GM23248 (cell line): ENCODE measurements at regions not wholly inside any gene's neighbourhood (a gene's known extent, or its start where the extent isn't known, plus 50 kb on each side); places are given as distances from the start of the nearest gene placed in this dataset.

Source experiments
- DNase-seq: peaks from one replicate; pipeline ENCODE4 v3.0.0-alpha.2; 2015
- H2AFZ ChIP-seq: fragments of 200-600 bp; sonication (generic); 2 replicates; pipeline ENCODE4 v1.6.1; 2016; ENCODE audit warnings: antibody characterized with exemption
- H3F3A ChIP-seq: fragments of 200-600 bp; sonication (generic); 2 replicates; pipeline ENCODE4 v1.6.1; 2016; ENCODE audit warnings: mild to moderate bottlenecking, antibody characterized with exemption, mixed run types; ENCODE audit not compliant: insufficient read depth
- H3K27ac ChIP-seq: fragments of 200-600 bp; sonication (generic); 2 replicates; pipeline ENCODE4 v1.5.1; 2016; ENCODE audit warnings: mild to moderate bottlenecking
- H3K27me3 ChIP-seq: fragments of 200-600 bp; sonication (generic); replicated peaks from 2 replicates; pipeline ENCODE4 v1.6.1; 2016; ENCODE audit warnings: mild to moderate bottlenecking; ENCODE audit not compliant: insufficient read depth
- H3K36me3 ChIP-seq: fragments of 200-600 bp; sonication (generic); 2 replicates; pipeline ENCODE4 v1.6.1; 2016; ENCODE audit warnings: low read depth, mild to moderate bottlenecking
- H3K4me1 ChIP-seq: fragments of 200-600 bp; sonication (generic); 2 replicates; pipeline ENCODE4 v1.6.1; 2016; ENCODE audit warnings: mild to moderate bottlenecking; ENCODE audit not compliant: insufficient read depth
- H3K4me2 ChIP-seq: fragments of 200-600 bp; sonication (generic); one replicate; pipeline ENCODE4 v1.6.1; 2016; ENCODE audit warnings: mild to moderate bottlenecking; ENCODE audit not compliant: unreplicated experiment
- H3K4me3 ChIP-seq: fragments of 200-600 bp; sonication (generic); 2 replicates; pipeline ENCODE4 v1.5.1; 2016; ENCODE audit warnings: mild to moderate bottlenecking
- H3K79me2 ChIP-seq: fragments of 200-600 bp; sonication (generic); 2 replicates; pipeline ENCODE4 v1.6.1; 2016; ENCODE audit warnings: mild to moderate bottlenecking; ENCODE audit not compliant: insufficient read depth
- H3K9ac ChIP-seq: fragments of 200-600 bp; sonication (generic); 2 replicates; pipeline ENCODE4 v1.6.1; 2016; ENCODE audit warnings: mild to moderate bottlenecking
- H3K9me2 ChIP-seq: fragments of 200-600 bp; sonication (generic); 2 replicates; pipeline ENCODE4 v1.6.1; 2016; ENCODE audit warnings: mixed run types, mild to moderate bottlenecking, moderate library complexity; ENCODE audit not compliant: insufficient read depth
- H3K9me3 ChIP-seq: fragments of 200-600 bp; sonication (generic); one replicate; pipeline ENCODE4 v1.6.1; 2017; ENCODE audit warnings: low read depth
- H4K20me1 ChIP-seq: fragments of 200-600 bp; sonication (generic); 2 replicates; pipeline ENCODE4 v1.6.0; 2016; ENCODE audit not compliant: insufficient read depth
- EZH2 ChIP-seq: fragments of 200-600 bp; sonication (generic); IDR thresholded peaks from 2 replicates; pipeline ENCODE4 v1.6.1; 2018; ENCODE audit warnings: antibody characterized with exemption, mild to moderate bottlenecking; ENCODE audit not compliant: insufficient read depth, poor library complexity, severe bottlenecking
- EZH2phosphoT487 ChIP-seq: fragments of 200-600 bp; sonication (generic); IDR thresholded peaks from 2 replicates; pipeline ENCODE4 v1.6.1; 2018; ENCODE audit warnings: antibody characterized with exemption, moderate library complexity, mild to moderate bottlenecking, low read depth; ENCODE audit not compliant: insufficient read depth
- WGBS, 2 experiments: methylation state at CpG; one replicate each; pipeline ENCODE4 v1.1.6; 2015 to 2017; ENCODE audit warnings: low lambda C conversion rate in 2 of 2, low coverage in 1 of 2; ENCODE audit errors: missing lambda C conversion rate in 2 of 2; 5-methylcytosine and 5-hydroxymethylcytosine counted together
- in situ Hi-C: fragments of 300-500 bp; cut with MboI; formaldehyde crosslinking; loops from 2 replicates; pipeline ENCODE4 v1.15.0; 2020

DNA sequence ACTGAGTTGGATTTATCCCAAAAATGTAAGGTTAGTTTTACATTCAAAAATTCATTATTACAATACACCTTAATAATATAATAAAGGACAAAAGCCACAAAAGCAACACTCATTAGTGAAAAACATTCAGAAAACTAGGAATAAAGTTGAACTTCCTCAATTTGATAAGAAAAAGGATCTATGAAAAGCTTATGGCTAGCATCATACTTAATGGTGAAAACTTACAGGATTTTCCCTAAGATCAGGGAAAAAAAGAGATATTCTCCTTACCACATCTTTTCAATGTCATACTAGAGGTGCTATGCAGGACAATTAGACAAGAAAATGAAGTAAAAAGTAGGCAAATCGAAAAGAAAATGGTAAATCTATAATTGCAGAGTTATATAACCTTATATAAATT lies 279.9 kb downstream of the CGGBP1 start:
- H3K9me3 ChIP-seq, result no peaks in the 10 kb centered on the region
- H3K4me2 ChIP-seq, result no peak overlapping the region
- in situ Hi-C loops, result loop anchor here (10.0 kb wide), 1 partner anchor 216 kb away; no protein-coding TSS in a partner anchor
- no peak for TF ChIP-seq EZH2phosphoT487
- TF ChIP-seq EZH2, result no peak
- no peak overlapping the region for H3K27ac ChIP-seq
- DNase-seq, result no peak
- no peaks in the 10 kb centered on the region for H3K27me3 ChIP-seq
- H4K20me1 ChIP-seq, result no peaks in the 10 kb centered on the region
- H2AFZ ChIP-seq, result no peak overlapping the region
- no peaks in the 10 kb centered on the region for H3F3A ChIP-seq
- no peaks in the 10 kb centered on the region for H3K4me1 ChIP-seq
- no peaks in the 10 kb centered on the region for H3K79me2 ChIP-seq
- 0 to 12% methylated on average over 1 of the region's 1 CpG for WGBS, 2 experiments
- H3K4me3 ChIP-seq, result no peak overlapping the region
- H3K9me2 ChIP-seq, result no peaks in the 10 kb centered on the region
- no peaks in the 10 kb centered on the region for H3K36me3 ChIP-seq
- no peak overlapping the region for H3K9ac ChIP-seq

DNA sequence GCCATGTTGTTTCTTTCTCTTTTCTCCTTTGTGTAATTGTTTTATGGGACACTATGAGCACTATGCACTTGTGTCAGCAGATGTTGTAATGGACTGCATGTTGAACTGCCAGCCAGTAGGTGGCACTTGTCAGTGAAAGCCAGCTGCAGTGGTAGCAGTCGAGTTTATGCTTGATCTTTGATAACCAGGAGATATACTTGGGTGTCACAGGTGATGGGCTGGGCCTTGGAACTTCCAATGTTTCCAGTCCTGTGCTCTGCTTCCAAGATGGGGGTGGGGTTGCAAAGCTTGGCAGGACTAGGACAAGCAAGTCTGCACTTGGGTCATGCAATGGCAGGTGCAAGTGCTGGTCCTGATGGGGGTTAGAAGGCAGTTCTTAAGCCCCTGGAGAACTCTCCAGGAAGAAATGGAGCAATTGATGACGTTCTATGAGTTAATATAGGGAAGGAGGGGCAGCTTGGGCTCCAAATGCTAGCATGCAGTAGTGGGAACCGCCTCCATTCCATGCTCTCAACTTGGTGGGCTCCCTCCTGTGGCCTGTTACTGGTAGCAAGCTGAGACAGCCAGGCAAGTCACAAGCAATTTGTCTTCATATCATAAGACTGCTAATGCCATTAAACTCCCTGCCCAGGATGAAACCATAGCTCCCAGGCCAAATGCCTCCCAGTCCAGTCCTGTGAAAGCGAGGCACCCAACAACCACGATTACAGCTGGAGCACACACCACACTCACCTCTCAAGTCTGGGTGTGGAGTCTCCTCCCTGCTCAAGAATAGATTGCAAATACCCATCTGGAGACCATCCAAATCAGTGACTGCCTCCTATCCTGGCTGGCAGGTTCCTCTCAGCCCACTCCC lies 287.2 kb downstream of the CGGBP1 start:
- Histone ChIP-seq H3K36me3 (no peaks in the 10 kb centered on the region), H3K27me3 (no peaks in the 10 kb centered on the region; the same call in 1 of the 2 replicates), H3K9me3 (no peaks in the 10 kb centered on the region), H2AFZ (no peak overlapping the region), H3K79me2 (no peaks in the 10 kb centered on the region), H3K27ac (no peak overlapping the region), H3K4me2 (no peak overlapping the region), H3K4me3 (no peak overlapping the region), H3K9ac (no peak overlapping the region), H3K9me2 (no peaks in the 10 kb centered on the region), H4K20me1 (no peaks in the 10 kb centered on the region), H3K4me1 (no peaks in the 10 kb centered on the region), H3F3A (no peaks in the 10 kb centered on the region)
- 7 to 10% methylated on average over 5 of the region's 5 CpGs for WGBS, 2 experiments
- in situ Hi-C loops, result loop anchor here (10.0 kb wide), 1 partner anchor 223 kb away; no protein-coding TSS in a partner anchor
- peak; percentile 69 for DNase-seq
- no peak for TF ChIP-seq EZH2phosphoT487

DNA sequence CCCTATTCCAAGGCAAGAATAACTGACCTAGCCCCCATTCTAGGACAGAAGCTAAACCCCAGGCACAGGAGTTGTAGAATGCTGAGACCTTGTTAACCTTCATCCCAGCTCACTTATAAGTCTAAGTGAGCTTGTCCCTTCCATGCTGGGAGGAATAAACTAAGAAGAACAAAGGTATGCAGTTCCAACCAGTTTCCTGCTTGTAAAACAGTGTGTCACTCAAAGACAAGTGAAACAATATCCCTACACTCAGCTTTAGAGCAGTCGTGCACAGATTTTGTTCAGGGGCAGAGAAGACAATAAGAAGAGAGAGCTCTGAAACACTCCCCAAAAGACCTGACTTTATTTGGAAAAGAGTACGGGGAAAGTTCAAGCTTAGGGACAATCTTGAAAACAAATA lies 292.1 kb downstream of the CGGBP1 start:
- Histone ChIP-seq H3K9me2 (no peaks in the 10 kb centered on the region), H3K4me1 (no peaks in the 10 kb centered on the region), H3K27me3 (no peaks in the 10 kb centered on the region; the same call in 1 of the 2 replicates), H3K4me3 (no peak overlapping the region), H3K27ac (no peak overlapping the region), H3K4me2 (no peak overlapping the region), H4K20me1 (no peaks in the 10 kb centered on the region), H3F3A (no peaks in the 10 kb centered on the region), H3K36me3 (no peaks in the 10 kb centered on the region), H3K79me2 (no peaks in the 10 kb centered on the region), H2AFZ (no peak overlapping the region), H3K9ac (no peak overlapping the region), H3K9me3 (no peaks in the 10 kb centered on the region)
- in situ Hi-C loops, result no loop called here
- WGBS, 2 experiments, result 17 to 25% methylated on average over 2 of the region's 2 CpGs
- no peak for TF ChIP-seq EZH2phosphoT487
- TF ChIP-seq EZH2, result no peak
- DNase-seq, result no peak

DNA sequence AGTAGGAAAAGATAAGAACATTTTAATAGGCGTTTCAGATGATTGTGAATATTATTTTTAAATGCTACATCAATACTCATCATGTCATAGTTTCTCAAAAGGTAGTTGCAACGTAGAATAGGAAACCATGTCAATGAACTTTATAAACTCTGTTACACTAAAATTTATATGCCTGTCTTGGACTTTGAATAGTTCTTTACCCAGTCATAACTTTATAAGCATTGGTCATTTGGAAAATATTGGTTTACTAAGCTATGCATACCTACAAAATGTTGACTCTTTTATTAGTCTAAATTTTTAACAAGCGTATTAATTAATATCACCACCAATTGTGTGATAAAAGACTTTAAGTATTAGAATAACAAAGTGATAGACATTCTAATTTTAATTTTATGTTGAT lies 293.5 kb downstream of the CGGBP1 start:
- no peaks in the 10 kb centered on the region for H3K4me1 ChIP-seq
- DNase-seq, result no peak
- no peaks in the 10 kb centered on the region for H3K9me2 ChIP-seq
- H3K79me2 ChIP-seq, result no peaks in the 10 kb centered on the region
- H3K27ac ChIP-seq, result no peak overlapping the region
- no peaks in the 10 kb centered on the region for H3K9me3 ChIP-seq
- WGBS, 2 experiments, result 27 to 32% methylated on average over 3 of the region's 3 CpGs
- H3F3A ChIP-seq, result no peaks in the 10 kb centered on the region
- H3K9ac ChIP-seq, result no peak overlapping the region
- in situ Hi-C loops, result no loop called here
- H3K36me3 ChIP-seq, result no peaks in the 10 kb centered on the region
- H3K4me3 ChIP-seq, result no peak overlapping the region
- H3K4me2 ChIP-seq, result no peak overlapping the region
- no peaks in the 10 kb centered on the region for H4K20me1 ChIP-seq
- H3K27me3 ChIP-seq, result no peaks in the 10 kb centered on the region; the same call in 1 of the 2 replicates
- TF ChIP-seq EZH2 (no peak), EZH2phosphoT487 (no peak)
- H2AFZ ChIP-seq, result no peak overlapping the region
